ENCODE measurements at regions not wholly inside any gene's neighbourhood (a gene's known extent, or its start where the extent isn't known, plus 50 kb on each side); places are given as distances from the start of the nearest gene placed in this dataset.
"Not testable (repeated sequence)": the region's sequence is repeated elsewhere in the genome, so short reads cannot be mapped to it uniquely, and the experiment has no call there.

- peaks cover 8% of the 10 kb centered on the region for H3K27me3 Mint-ChIP-seq (ENCODE audit: low read depth)
- no peak for DNase-seq
Observed at GRCh38 chr6:21772884-21773575, 179.5 kb downstream of the SOX4 start.

GRCh38 chr6:21773576-21773968, 180.0 kb downstream of the SOX4 start:
- Mint-ChIP-seq H3K9me3 (no peaks in the 10 kb centered on the region), H3K36me3 (ENCODE audit: insufficient read depth in 2 of 2) (no peaks in the 10 kb centered on the region), H3K4me3 (no peak overlapping the region), H3K27ac (no peak overlapping the region), H3K27me3 (ENCODE audit: low read depth) (peaks cover 8% of the 10 kb centered on the region), H3K4me1 (ENCODE audit: low read depth) (no peaks in the 10 kb centered on the region)
- DNase-seq (no peak), ATAC-seq (replicated peaks in 1 of 2) (no peak)

More at GRCh38 chr6:21772884-21773575, 179.5 kb downstream of the SOX4 start:
- no peak overlapping the region for H3K27ac Mint-ChIP-seq
- no peaks in the 10 kb centered on the region for H3K4me1 Mint-ChIP-seq (ENCODE audit: low read depth)
- no peak for ATAC-seq (replicated peaks in 1 of 2)
- H3K9me3 Mint-ChIP-seq = no peaks in the 10 kb centered on the region
- H3K4me3 Mint-ChIP-seq = no peak overlapping the region
- no peaks in the 10 kb centered on the region for H3K36me3 Mint-ChIP-seq (ENCODE audit: insufficient read depth in 2 of 2)

- ATAC-seq (replicated peaks in 1 of 2) (no peak), DNase-seq (no peak)
- no peaks in the 10 kb centered on the region for H3K9me3 Mint-ChIP-seq
- no peaks in the 10 kb centered on the region for H3K36me3 Mint-ChIP-seq (ENCODE audit: insufficient read depth in 2 of 2)
- no peak overlapping the region for H3K27ac Mint-ChIP-seq
- H3K27me3 Mint-ChIP-seq (ENCODE audit: low read depth) = no peaks in the 10 kb centered on the region
- H3K4me1 Mint-ChIP-seq (ENCODE audit: low read depth) = no peaks in the 10 kb centered on the region
- H3K4me3 Mint-ChIP-seq = no peak overlapping the region
Observed at GRCh38 chr6:21777846-21778245, 184.3 kb downstream of the SOX4 start.

- H3K9me3 Mint-ChIP-seq = peaks cover 0 to under 1% of the 10 kb centered on the region in 2 donors
- no peak for ATAC-seq (replicated peaks in 1 of 2)
- H3K27me3 Mint-ChIP-seq (ENCODE audit: low read depth) = no peaks in the 10 kb centered on the region
- no peak overlapping the region for H3K4me3 Mint-ChIP-seq
- no peak overlapping the region for H3K27ac Mint-ChIP-seq
- no peak for DNase-seq
- no peaks in the 10 kb centered on the region for H3K36me3 Mint-ChIP-seq (ENCODE audit: insufficient read depth in 2 of 2)
- H3K4me1 Mint-ChIP-seq (ENCODE audit: low read depth) = peaks cover 3% of the 10 kb centered on the region
Observed at GRCh38 chr6:21780141-21780540, 186.6 kb downstream of the SOX4 start.

GRCh38 chr6:21780679-21781078, 187.1 kb downstream of the SOX4 start:
- H3K4me1 Mint-ChIP-seq (ENCODE audit: low read depth) = peaks cover 8% of the 10 kb centered on the region
- H3K36me3 Mint-ChIP-seq (ENCODE audit: insufficient read depth in 2 of 2) = no peaks in the 10 kb centered on the region
- no peak overlapping the region for H3K27ac Mint-ChIP-seq
- H3K4me3 Mint-ChIP-seq = no peak overlapping the region
- no peak for DNase-seq
- no peak for ATAC-seq (replicated peaks in 1 of 2)
- H3K9me3 Mint-ChIP-seq = peaks cover 0 to 2% of the 10 kb centered on the region in 2 donors
- H3K27me3 Mint-ChIP-seq (ENCODE audit: low read depth) = no peaks in the 10 kb centered on the region

- no peaks in the 10 kb centered on the region for H3K27me3 Mint-ChIP-seq (ENCODE audit: low read depth)
- H3K36me3 Mint-ChIP-seq (ENCODE audit: insufficient read depth in 2 of 2) = no peaks in the 10 kb centered on the region
- peaks cover 0 to 2% of the 10 kb centered on the region in 2 donors for H3K9me3 Mint-ChIP-seq
- H3K4me1 Mint-ChIP-seq (ENCODE audit: low read depth) = peaks cover 9% of the 10 kb centered on the region
- no peak overlapping the region for H3K4me3 Mint-ChIP-seq
- no peak for DNase-seq
- H3K27ac Mint-ChIP-seq = no peak overlapping the region
- no peak for ATAC-seq (replicated peaks in 1 of 2)
Observed at GRCh38 chr6:21781128-21781527, 187.6 kb downstream of the SOX4 start.

GRCh38 chr6:21785164-21785563, 191.6 kb downstream of the SOX4 start:
- peaks cover 0 to 2% of the 10 kb centered on the region in 2 donors for H3K9me3 Mint-ChIP-seq
- H3K4me1 Mint-ChIP-seq (ENCODE audit: low read depth) = peaks cover 9% of the 10 kb centered on the region
- H3K27ac Mint-ChIP-seq = no peak overlapping the region
- ATAC-seq (replicated peaks in 1 of 2) = no peak
- H3K4me3 Mint-ChIP-seq = no peak overlapping the region
- no peaks in the 10 kb centered on the region for H3K36me3 Mint-ChIP-seq (ENCODE audit: insufficient read depth in 2 of 2)
- no peak for DNase-seq
- no peaks in the 10 kb centered on the region for H3K27me3 Mint-ChIP-seq (ENCODE audit: low read depth)

- no peaks in the 10 kb centered on the region for H3K36me3 Mint-ChIP-seq (ENCODE audit: insufficient read depth in 2 of 2)
- no peak for ATAC-seq (replicated peaks in 1 of 2)
- H3K9me3 Mint-ChIP-seq = no peaks in the 10 kb centered on the region
Observed at GRCh38 chr6:21791056-21791455, 197.5 kb downstream of the SOX4 start.

GRCh38 chr6:21791581-21791980, 198.0 kb downstream of the SOX4 start:
- Mint-ChIP-seq H3K27me3 (ENCODE audit: low read depth) (no peaks in the 10 kb centered on the region), H3K36me3 (ENCODE audit: insufficient read depth in 2 of 2) (no peaks in the 10 kb centered on the region), H3K27ac (no peak overlapping the region), H3K4me3 (no peak overlapping the region), H3K4me1 (ENCODE audit: low read depth) (no peaks in the 10 kb centered on the region), H3K9me3 (no peaks in the 10 kb centered on the region)
- ATAC-seq (replicated peaks in 1 of 2) (no peak), DNase-seq (no peak)

More at GRCh38 chr6:21791056-21791455, 197.5 kb downstream of the SOX4 start:
- Mint-ChIP-seq H3K4me3 (no peak overlapping the region), H3K27ac (no peak overlapping the region), H3K27me3 (ENCODE audit: low read depth) (no peaks in the 10 kb centered on the region), H3K4me1 (ENCODE audit: low read depth) (no peaks in the 10 kb centered on the region)
- DNase-seq = no peak

- Mint-ChIP-seq H3K4me3 (no peak overlapping the region), H3K9me3 (no peaks in the 10 kb centered on the region), H3K27ac (no peak overlapping the region), H3K27me3 (ENCODE audit: low read depth) (no peaks in the 10 kb centered on the region), H3K4me1 (ENCODE audit: low read depth) (no peaks in the 10 kb centered on the region), H3K36me3 (ENCODE audit: insufficient read depth in 2 of 2) (no peaks in the 10 kb centered on the region)
- ATAC-seq (replicated peaks in 1 of 2) = no peak
- no peak for DNase-seq
Observed at GRCh38 chr6:21792177-21792576, 198.6 kb downstream of the SOX4 start.

- H3K4me1 Mint-ChIP-seq (ENCODE audit: low read depth); H3K36me3 Mint-ChIP-seq (ENCODE audit: insufficient read depth in 2 of 2); H3K4me3 Mint-ChIP-seq; H3K27me3 Mint-ChIP-seq (ENCODE audit: low read depth); ATAC-seq (replicated peaks in 1 of 2); H3K27ac Mint-ChIP-seq; H3K9me3 Mint-ChIP-seq; DNase-seq: not testable (repeated sequence)
Observed at GRCh38 chr6:21796979-21797378, 203.4 kb downstream of the SOX4 start.

- no peak for ATAC-seq (replicated peaks in 1 of 2)
- H3K4me3 Mint-ChIP-seq = no peak overlapping the region
- no peak for DNase-seq
- H3K9me3 Mint-ChIP-seq = no peaks in the 10 kb centered on the region
- H3K36me3 Mint-ChIP-seq (ENCODE audit: insufficient read depth in 2 of 2) = no peaks in the 10 kb centered on the region
- H3K4me1 Mint-ChIP-seq (ENCODE audit: low read depth) = no peaks in the 10 kb centered on the region
- H3K27ac Mint-ChIP-seq = no peak overlapping the region
- no peaks in the 10 kb centered on the region for H3K27me3 Mint-ChIP-seq (ENCODE audit: low read depth)
Observed at GRCh38 chr6:21798468-21798867, 204.9 kb downstream of the SOX4 start.

- Mint-ChIP-seq H3K27ac (no peak overlapping the region), H3K36me3 (ENCODE audit: insufficient read depth in 2 of 2) (no peaks in the 10 kb centered on the region), H3K4me3 (no peak overlapping the region), H3K27me3 (ENCODE audit: low read depth) (no peaks in the 10 kb centered on the region), H3K4me1 (ENCODE audit: low read depth) (no peaks in the 10 kb centered on the region), H3K9me3 (no peaks in the 10 kb centered on the region)
- no peak for ATAC-seq (replicated peaks in 1 of 2)
- DNase-seq = no peak
Observed at GRCh38 chr6:21800330-21800729, 206.8 kb downstream of the SOX4 start.

GRCh38 chr6:21800948-21801438, 207.4 kb downstream of the SOX4 start:
- no peak for ATAC-seq (replicated peaks in 1 of 2)
- Mint-ChIP-seq H3K4me1 (ENCODE audit: low read depth) (no peaks in the 10 kb centered on the region), H3K27ac (no peak overlapping the region), H3K9me3 (no peaks in the 10 kb centered on the region), H3K4me3 (no peak overlapping the region), H3K27me3 (ENCODE audit: low read depth) (no peaks in the 10 kb centered on the region), H3K36me3 (ENCODE audit: insufficient read depth in 2 of 2) (no peaks in the 10 kb centered on the region)
- no peak for DNase-seq
